Liver (tissue), 3 donors: ENCODE measurements at regions not wholly inside any gene's neighbourhood (a gene's known extent, or its start where the extent isn't known, plus 50 kb on each side); places are given as distances from the start of the nearest gene placed in this dataset.

Source experiments
- EGR1 ChIP-seq, 2 donors: IDR thresholded peaks; 2 replicates each; pipeline ENCODE4 v1.6.1; 2016 to 2018; ENCODE audit warnings: antibody characterized with exemption in 2 of 2, low read depth in 2 of 2
- NR2F2 ChIP-seq: IDR thresholded peaks from 2 replicates; pipeline ENCODE4 v1.6.1; 2016; ENCODE audit warnings: antibody characterized with exemption
- YY1 ChIP-seq: IDR thresholded peaks from 2 replicates; pipeline ENCODE4 v1.6.1; 2016; ENCODE audit warnings: antibody characterized with exemption, mild to moderate bottlenecking
- TF ChIP-seq, protein P1 (sequence below): fragments of 150-350 bp; IDR thresholded peaks from 2 replicates; pipeline ENCODE4 v1.5.1; 2017; ENCODE audit warnings: improper control_type of control experiment, low read depth, low read length; ENCODE audit not compliant: missing input control
- TF ChIP-seq, protein P2 (sequence below): IDR thresholded peaks from 2 replicates; pipeline ENCODE4 v1.6.1; 2016; ENCODE audit warnings: antibody characterized with exemption
- donor health status: healthy.
- donor health status: healthy.

DNA sequence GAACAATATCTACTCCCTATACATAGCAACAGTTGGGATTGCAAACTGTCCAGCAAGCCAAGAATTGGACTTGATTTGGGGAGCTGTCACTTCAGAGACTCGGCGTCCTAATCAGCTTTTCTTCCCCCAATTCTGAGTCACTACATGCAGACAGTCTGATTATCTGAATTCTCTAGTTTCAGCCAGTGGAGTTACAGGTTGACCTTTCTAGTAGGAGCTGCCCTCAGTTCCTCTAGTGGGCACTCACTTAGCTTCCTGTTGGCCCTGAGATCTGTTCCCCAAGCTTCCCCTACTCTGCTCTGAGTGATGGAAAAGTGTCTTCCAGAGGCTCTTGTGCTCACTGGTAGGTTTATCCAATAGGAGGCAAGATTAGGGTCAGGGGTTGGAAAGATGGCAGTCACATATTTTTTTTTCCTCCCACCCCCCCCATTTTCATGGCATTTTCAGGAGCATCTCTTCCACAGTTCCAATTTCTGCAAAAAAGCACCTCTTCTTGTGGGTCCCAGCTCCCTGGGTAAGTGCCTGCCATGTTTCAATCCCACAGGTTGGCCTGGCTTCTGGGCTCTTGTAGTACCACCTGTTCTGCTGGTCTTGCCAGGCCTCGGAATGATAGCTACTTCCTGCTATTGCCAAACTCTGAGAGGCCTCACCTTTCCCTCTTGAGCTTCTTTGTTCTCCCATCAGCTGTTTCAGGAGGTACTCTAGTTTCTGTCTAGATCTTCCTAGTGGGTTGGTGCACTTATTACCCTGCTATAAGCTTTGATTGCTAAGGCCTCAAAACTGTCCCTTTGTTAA lies 182.2 kb downstream of the RAP2B start:
- TF ChIP-seq, protein P1, sequence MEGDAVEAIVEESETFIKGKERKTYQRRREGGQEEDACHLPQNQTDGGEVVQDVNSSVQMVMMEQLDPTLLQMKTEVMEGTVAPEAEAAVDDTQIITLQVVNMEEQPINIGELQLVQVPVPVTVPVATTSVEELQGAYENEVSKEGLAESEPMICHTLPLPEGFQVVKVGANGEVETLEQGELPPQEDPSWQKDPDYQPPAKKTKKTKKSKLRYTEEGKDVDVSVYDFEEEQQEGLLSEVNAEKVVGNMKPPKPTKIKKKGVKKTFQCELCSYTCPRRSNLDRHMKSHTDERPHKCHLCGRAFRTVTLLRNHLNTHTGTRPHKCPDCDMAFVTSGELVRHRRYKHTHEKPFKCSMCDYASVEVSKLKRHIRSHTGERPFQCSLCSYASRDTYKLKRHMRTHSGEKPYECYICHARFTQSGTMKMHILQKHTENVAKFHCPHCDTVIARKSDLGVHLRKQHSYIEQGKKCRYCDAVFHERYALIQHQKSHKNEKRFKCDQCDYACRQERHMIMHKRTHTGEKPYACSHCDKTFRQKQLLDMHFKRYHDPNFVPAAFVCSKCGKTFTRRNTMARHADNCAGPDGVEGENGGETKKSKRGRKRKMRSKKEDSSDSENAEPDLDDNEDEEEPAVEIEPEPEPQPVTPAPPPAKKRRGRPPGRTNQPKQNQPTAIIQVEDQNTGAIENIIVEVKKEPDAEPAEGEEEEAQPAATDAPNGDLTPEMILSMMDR = no peak
- no peak for TF ChIP-seq EGR1 (IDR thresholded peaks at IDR 0.05; ENCODE audit: low read depth in 2 of 2)
- TF ChIP-seq NR2F2 = no peak
- TF ChIP-seq, protein P2, sequence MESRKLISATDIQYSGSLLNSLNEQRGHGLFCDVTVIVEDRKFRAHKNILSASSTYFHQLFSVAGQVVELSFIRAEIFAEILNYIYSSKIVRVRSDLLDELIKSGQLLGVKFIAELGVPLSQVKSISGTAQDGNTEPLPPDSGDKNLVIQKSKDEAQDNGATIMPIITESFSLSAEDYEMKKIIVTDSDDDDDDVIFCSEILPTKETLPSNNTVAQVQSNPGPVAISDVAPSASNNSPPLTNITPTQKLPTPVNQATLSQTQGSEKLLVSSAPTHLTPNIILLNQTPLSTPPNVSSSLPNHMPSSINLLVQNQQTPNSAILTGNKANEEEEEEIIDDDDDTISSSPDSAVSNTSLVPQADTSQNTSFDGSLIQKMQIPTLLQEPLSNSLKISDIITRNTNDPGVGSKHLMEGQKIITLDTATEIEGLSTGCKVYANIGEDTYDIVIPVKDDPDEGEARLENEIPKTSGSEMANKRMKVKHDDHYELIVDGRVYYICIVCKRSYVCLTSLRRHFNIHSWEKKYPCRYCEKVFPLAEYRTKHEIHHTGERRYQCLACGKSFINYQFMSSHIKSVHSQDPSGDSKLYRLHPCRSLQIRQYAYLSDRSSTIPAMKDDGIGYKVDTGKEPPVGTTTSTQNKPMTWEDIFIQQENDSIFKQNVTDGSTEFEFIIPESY = no peak
- no peak for TF ChIP-seq YY1
